ENCODE measurements at regions not wholly inside any gene's neighbourhood (a gene's known extent, or its start where the extent isn't known, plus 50 kb on each side); places are given as distances from the start of the nearest gene placed in this dataset.

DNA sequence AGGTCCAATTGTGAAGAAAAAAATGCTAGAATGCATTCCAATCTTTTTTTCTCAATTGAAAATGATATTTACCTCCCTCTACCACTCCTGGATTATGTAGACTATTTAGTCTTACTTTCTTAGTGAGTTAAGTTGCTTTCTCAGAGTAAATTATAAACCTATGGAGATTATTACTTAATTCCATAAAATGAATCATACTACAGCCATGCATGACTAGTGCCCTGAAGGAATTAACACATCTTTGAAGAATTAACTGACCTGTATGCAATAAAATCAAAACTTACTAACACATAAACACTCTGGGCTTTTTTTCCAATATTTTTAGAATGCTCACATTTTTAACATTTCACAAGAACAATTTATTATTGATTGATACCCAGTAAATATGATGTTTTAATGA, 379.4 kb upstream of the DACH1 start:
- TF ChIP-seq, protein P1, sequence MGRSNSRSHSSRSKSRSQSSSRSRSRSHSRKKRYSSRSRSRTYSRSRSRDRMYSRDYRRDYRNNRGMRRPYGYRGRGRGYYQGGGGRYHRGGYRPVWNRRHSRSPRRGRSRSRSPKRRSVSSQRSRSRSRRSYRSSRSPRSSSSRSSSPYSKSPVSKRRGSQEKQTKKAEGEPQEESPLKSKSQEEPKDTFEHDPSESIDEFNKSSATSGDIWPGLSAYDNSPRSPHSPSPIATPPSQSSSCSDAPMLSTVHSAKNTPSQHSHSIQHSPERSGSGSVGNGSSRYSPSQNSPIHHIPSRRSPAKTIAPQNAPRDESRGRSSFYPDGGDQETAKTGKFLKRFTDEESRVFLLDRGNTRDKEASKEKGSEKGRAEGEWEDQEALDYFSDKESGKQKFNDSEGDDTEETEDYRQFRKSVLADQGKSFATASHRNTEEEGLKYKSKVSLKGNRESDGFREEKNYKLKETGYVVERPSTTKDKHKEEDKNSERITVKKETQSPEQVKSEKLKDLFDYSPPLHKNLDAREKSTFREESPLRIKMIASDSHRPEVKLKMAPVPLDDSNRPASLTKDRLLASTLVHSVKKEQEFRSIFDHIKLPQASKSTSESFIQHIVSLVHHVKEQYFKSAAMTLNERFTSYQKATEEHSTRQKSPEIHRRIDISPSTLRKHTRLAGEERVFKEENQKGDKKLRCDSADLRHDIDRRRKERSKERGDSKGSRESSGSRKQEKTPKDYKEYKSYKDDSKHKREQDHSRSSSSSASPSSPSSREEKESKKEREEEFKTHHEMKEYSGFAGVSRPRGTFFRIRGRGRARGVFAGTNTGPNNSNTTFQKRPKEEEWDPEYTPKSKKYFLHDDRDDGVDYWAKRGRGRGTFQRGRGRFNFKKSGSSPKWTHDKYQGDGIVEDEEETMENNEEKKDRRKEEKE (IDR thresholded peaks at IDR 0.05): no peak
- TF ChIP-seq MEF2B (IDR thresholded peaks at IDR 0.05; ENCODE audit: partially characterized antibody, poor library complexity, severe bottlenecking): no peak
- TF ChIP-seq ATF7 (IDR thresholded peaks at IDR 0.05; ENCODE audit: low read depth): no peak
- no peak for TF ChIP-seq NFIC (IDR thresholded peaks at IDR 0.05; ENCODE audit: low read depth, low read length)
- no peak for TF ChIP-seq POU2F2 (IDR thresholded peaks at IDR 0.05; ENCODE audit: borderline replicate concordance, low read depth, low read length)
- no peak for TF ChIP-seq LARP7 (IDR thresholded peaks at IDR 0.05)
- TF ChIP-seq MYC (IDR thresholded peaks at IDR 0.05; ENCODE audit: insufficient read depth, insufficient read length, insufficient replicate concordance, low read length, severe bottlenecking): no peak
- no peak for TF ChIP-seq MTA3 (IDR thresholded peaks at IDR 0.05; ENCODE audit: borderline replicate concordance, low read length)
- TF ChIP-seq ZNF274 (IDR thresholded peaks at IDR 0.05; ENCODE audit: insufficient read depth, insufficient read length): no peak
- no peak for TF ChIP-seq BACH1 (IDR thresholded peaks at IDR 0.05; ENCODE audit: borderline replicate concordance)
- no peak for TF ChIP-seq NFYA (IDR thresholded peaks at IDR 0.05; ENCODE audit: borderline replicate concordance, low read depth, low read length)
- no peak for TF ChIP-seq ZZZ3 (IDR thresholded peaks at IDR 0.05; ENCODE audit: control insufficient read depth, insufficient read length, low read depth)
- TF ChIP-seq TARDBP (IDR thresholded peaks at IDR 0.05; ENCODE audit: borderline replicate concordance): no peak
- CTCF ChIA-PET: no interaction called here
- H3K4me3 ChIP-seq: no peak overlapping the region
- FAIRE-seq (no peak), DNase-seq (ENCODE audit: low read depth, low spot score) (no peak), ATAC-seq (no peak)
- H4K20me1 ChIP-seq (ENCODE audit: control insufficient read depth, insufficient read depth): no peaks in the 10 kb centered on the region
- H2AFZ ChIP-seq (ENCODE audit: control insufficient read depth, low read depth, low read length): no peak overlapping the region
- RAD21 ChIA-PET (ENCODE audit: unreplicated experiment): no interaction called here
- no peak overlapping the region for H3K9ac ChIP-seq (ENCODE audit: control insufficient read depth, insufficient read depth, low read length)
- no peaks in the 10 kb centered on the region for H3K79me2 ChIP-seq (ENCODE audit: control insufficient read depth, insufficient read depth, low read length)
- SMC1A ChIA-PET (ENCODE audit: uncharacterized antibody, unreplicated experiment): no interaction called here
- no peaks in the 10 kb centered on the region for H3K27me3 ChIP-seq (replicated peaks in 1 of 2; ENCODE audit: control insufficient read depth in 2 of 2, insufficient read depth in 2 of 2, low read length in 1 of 2)
- H3K4me2 ChIP-seq (ENCODE audit: control insufficient read depth, insufficient read depth): no peak overlapping the region
- no peaks in the 10 kb centered on the region for H3K4me1 ChIP-seq (ENCODE audit: control insufficient read depth, insufficient read depth, low read length)
- H3K9me3 ChIP-seq (replicated peaks; ENCODE audit: control insufficient read depth, insufficient read depth, low read length): no peaks in the 10 kb centered on the region
- no peak overlapping the region for H3K27ac ChIP-seq (ENCODE audit: control insufficient read depth, insufficient read depth)
- no peaks in the 10 kb centered on the region for H3K36me3 ChIP-seq (ENCODE audit: control insufficient read depth in 2 of 2, insufficient read depth in 2 of 2, low read length in 1 of 2)
- no TSS peak for BruUV-seq (replicated peaks)
- POLR2A ChIA-PET: no interaction called here
- intact Hi-C loops (cut with micrococcal nuclease; ENCODE audit: unreplicated experiment): no loop called here
- in situ Hi-C loops (cut with MboI): no loop called here
